GM12864 (cell line): ENCODE measurements at regions not wholly inside any gene's neighbourhood (a gene's known extent, or its start where the extent isn't known, plus 50 kb on each side); places are given as distances from the start of the nearest gene placed in this dataset.
"Not testable (repeated sequence)": the region's sequence is repeated elsewhere in the genome, so short reads cannot be mapped to it uniquely, and the experiment has no call there.

Experiments
- DNase-seq: peaks from one replicate; pipeline ENCODE4 v3.0.0-alpha.2; 2011; ENCODE audit warnings: low read depth
- H3K4me3 ChIP-seq: 2 replicates; pipeline ENCODE4 v1.5.1; 2011; ENCODE audit warnings: mild to moderate bottlenecking, low read depth, low read length, control low read depth
- CTCF ChIP-seq: IDR thresholded peaks from 2 replicates; pipeline ENCODE4 v1.5.1; 2011; ENCODE audit warnings: low read depth, mild to moderate bottlenecking, moderate library complexity, low read length, control low read depth, inconsistent platforms; ENCODE audit errors: missing control alignments

- DNase-seq = no peak
- no peak for TF ChIP-seq CTCF
- H3K4me3 ChIP-seq = no peak overlapping the region
These were observed 1985.5 kb upstream of the CDH6 start for GRCh38 chr5:29208024-29208423.

GRCh38 chr5:29203049-29203448 is 1990.4 kb upstream of the CDH6 start:
- DNase-seq = no peak
- no peak overlapping the region for H3K4me3 ChIP-seq
- TF ChIP-seq CTCF = no peak

DNA sequence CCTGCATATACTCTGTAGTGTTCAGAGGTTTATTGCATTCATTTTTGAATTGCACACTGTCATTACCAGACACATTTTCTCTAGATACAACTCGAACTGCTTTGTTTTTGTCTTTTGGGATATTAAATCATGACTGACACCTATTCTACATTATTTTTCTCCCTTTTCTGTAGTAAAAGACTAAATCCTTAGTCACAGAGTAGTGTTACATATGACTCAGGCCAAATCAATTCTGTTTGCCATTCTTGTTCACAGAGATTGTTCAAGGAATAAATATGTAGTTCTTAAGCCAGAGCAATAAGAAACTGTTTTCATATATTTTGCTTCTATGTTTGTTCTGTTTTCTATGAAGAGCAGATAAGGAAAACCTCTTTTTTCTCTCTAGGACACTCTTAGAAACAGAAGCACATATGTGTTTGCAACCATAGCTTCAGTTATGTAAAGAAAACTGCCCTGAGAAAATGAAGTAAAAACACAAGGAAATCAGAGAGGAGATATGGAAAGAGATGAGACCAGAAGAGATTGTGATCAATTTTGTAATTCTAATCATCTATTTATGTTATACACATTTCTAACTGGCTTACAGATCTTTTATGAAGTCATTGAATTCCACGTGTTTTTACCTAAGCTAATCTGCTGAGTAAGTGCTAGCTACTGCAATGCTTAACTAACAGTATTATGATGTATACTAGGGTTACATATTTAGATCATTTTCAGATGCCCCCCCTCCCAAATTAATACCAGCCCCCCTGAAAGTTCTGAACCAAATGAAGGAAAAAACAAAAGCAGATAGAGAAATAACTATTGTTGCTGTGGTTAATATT is 1995.6 kb upstream of the CDH6 start:
- no peak overlapping the region for H3K4me3 ChIP-seq
- TF ChIP-seq CTCF = no peak
- no peak for DNase-seq

- no peak for DNase-seq
- no peak for TF ChIP-seq CTCF
- no peak overlapping the region for H3K4me3 ChIP-seq
These were observed 1999.5 kb upstream of the CDH6 start for GRCh38 chr5:29193972-29194371.

DNA sequence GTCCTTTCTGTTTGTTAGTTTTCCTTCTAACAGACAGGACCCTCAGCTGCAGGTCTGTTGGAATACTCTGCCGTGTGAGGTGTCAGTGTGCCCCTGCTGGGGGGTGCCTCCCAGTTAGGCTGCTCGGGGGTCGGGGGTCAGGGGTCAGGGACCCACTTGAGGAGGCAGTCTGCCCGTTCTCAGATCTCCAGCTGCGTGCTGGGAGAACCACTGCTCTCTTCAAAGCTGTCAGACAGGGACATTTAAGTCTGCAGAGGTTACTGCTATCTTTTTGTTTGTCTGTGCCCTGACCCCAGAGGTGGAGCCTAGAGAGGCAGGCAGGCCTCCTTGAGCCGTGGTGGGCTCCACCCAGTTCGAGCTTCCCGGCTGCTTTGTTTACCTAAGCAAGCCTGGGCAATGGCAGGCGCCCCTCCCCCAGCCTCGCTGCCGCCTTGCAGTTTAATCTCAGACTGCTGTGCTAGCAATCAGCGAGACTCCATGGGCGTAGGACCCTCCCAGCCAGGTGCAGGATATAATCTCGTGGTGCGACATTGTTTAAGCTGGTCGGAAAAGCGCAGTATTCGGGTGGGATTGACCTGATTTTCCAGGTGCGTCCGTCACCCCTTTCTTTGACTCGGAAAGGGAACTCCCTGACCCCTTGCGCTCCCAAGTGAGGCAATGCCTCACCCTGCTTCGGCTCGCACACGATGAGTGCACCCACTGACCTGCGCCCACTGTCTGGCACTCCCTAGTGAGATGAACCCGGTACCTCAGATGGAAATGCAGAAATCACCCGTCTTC is 2002.0 kb upstream of the CDH6 start:
- DNase-seq, H3K4me3 ChIP-seq: not testable (repeated sequence)

DNA sequence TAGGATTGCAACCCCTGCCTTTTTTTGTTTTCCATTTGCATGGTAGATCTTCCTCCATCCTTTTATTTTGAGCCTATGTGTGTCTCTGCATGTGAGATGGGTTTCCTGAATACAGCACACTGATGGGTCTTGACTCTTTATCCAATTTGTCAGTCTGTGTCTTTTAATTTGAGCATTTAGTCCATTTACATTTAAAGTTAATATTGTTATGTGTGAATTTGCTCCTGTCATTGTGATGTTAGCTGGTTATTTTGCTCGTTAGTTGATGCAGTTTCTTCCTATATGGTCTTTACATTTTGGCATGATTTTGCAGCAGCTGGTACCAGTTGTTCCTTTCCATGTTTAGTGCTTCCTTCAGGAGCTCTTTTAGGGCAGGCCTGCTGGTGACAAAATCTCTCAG is 2003.1 kb upstream of the CDH6 start:
- DNase-seq, H3K4me3 ChIP-seq: not testable (repeated sequence)

DNA sequence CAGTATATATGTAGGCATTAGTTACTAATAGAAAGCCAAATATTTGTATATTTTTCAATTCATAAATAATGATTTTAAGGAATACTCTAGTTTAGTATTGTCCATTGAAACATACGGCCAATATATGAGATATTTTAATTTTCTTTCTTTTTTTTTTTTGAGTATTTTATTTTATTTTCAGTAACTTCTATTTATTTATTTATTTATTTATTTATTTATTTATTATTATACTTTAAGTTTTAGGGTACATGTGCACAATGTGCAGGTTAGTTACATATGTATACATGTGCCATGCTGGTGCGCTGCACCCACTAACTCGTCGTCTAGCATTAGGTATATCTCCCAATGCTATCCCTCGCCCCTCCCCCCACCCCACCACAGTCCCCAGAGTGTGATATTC is 2007.1 kb upstream of the CDH6 start:
- H3K4me3 ChIP-seq, DNase-seq: not testable (repeated sequence)

DNA sequence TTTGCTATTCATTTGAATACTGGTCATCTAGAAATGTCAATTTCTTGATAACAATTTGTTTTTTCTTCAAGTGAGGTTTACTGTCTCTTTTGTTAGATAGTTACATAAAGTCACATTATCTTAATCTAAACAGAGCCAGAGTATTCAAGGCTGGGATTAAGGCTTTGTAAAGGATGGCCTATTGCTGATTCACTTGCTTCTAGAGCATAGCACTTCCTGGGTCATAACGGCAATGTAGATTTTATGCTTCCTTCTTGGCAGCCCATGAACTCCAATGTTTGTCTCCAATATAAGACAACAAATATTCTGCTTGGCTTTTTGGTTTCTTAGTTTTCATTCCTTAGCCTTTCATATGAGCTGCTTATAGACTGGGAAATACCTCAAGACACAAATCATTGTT is 2007.9 kb upstream of the CDH6 start:
- no peak for DNase-seq
- no peak for TF ChIP-seq CTCF
- no peak overlapping the region for H3K4me3 ChIP-seq
